Right lobe of liver (tissue), 4 donors: ENCODE measurements at regions not wholly inside any gene's neighbourhood (a gene's known extent, or its start where the extent isn't known, plus 50 kb on each side); places are given as distances from the start of the nearest gene placed in this dataset.

Experiments used
- CTCF ChIP-seq, 4 donors: fragments of 200-600 bp in 3 of 4; fragments of 450-650 bp in 1 of 4; IDR thresholded peaks; one replicate each; pipeline versions ENCODE4 v1.5.1 to v1.8.0; 2016 to 2022; ENCODE audit warnings: antibody characterized with exemption in 4 of 4, mild to moderate bottlenecking in 2 of 4
- POLR2A ChIP-seq: fragments of 450-650 bp; IDR thresholded peaks from one replicate; pipeline ENCODE4 v1.6.1; 2017; ENCODE audit warnings: antibody characterized with exemption, mild to moderate bottlenecking
- donor health status: DM: no; HTN: no; CAD: no.
- donor health status: DM: no; HTN: no; CAD: no.
- donor health status: DM: no; HTN: yes; CAD: no.

GRCh38 chr4:29066861-29067260 lies 1653.3 kb upstream of the PCDH7 start:
- TF ChIP-seq CTCF (IDR thresholded peaks at IDR 0.05) (no peak), POLR2A (no peak)
